ENCODE measurements at regions not wholly inside any gene's neighbourhood (a gene's known extent, or its start where the extent isn't known, plus 50 kb on each side); places are given as distances from the start of the nearest gene placed in this dataset.

- no peak for DNase-seq (ENCODE audit: low read depth, low spot score)
Observed at GRCh38 chr6:22807261-22807660, 237.9 kb downstream of the HDGFL1 start.

GRCh38 chr6:22807818-22808217 lies 238.5 kb downstream of the HDGFL1 start:
- DNase-seq (ENCODE audit: low read depth, low spot score), result no peak

DNA sequence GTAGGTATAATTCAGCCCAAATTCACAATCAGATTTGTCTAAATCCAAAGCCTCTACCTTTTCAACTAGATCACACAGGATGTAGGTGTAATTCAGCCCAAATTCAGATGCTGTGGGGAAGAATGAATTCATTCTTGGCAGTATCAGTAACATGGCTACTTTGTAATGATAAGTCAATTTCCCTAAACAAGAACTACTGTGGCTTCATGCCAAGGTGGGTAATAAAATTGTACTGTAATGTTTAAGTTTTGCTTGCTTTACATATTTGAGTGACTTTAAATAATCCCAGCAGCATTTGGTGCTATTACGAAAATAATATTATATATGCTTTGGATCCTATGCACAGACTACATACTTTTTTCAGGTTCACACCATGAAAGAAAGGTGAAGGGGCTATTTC lies 239.1 kb downstream of the HDGFL1 start:
- no peak for DNase-seq (ENCODE audit: low read depth, low spot score)

GRCh38 chr6:22809370-22809769 lies 240.0 kb downstream of the HDGFL1 start:
- no peak for DNase-seq (ENCODE audit: low read depth, low spot score)

GRCh38 chr6:22819209-22819608 lies 249.8 kb downstream of the HDGFL1 start:
- no peak for DNase-seq (ENCODE audit: low read depth, low spot score)

DNA sequence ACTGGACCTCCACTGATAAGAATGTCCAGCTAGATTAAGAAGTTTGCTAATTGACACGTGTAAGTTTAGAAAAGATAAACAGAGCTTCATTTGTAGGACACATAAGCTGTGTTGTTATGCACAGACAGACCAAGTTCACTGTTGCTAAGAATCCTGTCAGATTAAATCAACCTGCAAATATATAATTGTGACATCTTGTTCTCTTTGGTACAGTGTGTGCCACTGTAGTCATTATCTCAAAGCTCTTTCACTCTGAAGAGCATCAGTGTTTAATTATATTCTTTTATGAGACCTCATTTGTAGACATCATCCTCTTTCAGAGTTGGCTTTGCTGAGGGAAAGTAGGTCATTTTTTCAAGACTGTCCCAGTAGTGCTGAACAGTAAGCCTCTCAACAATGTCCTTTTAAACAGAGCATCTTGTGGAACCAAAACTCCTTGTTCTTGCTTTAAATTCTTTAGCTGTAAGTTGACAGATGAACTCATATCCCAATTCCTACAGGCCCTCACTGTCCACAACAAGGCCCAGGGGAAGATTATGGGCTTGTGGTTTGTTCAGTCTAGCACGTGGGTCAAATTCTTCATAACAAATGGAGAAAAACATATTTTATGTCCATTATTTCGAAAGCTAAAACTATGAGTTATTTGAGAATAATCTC lies 252.4 kb downstream of the HDGFL1 start:
- DNase-seq (ENCODE audit: low read depth, low spot score), result no peak

- no peak for DNase-seq (ENCODE audit: low read depth, low spot score)
Observed at GRCh38 chr6:22825210-22825609, 255.8 kb downstream of the HDGFL1 start.

DNA sequence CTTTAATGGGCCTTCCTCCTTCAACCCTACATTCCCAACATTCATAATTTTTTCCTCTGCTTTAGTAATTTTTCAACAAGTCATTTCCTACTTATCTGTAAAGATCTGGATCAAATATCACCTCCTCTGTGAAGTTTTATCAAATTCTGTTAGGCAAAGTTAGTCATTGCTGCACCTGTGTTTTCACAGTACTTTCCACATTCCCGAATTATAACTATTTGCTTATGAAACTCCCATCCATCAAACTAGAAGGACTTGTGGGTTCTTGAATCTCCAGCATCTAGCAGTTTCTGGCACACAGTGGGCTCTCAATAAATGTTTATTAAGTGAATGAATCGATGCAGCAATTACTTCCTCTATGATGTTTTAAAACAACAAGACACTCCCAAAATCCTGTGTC lies 257.6 kb downstream of the HDGFL1 start:
- no peak for DNase-seq (ENCODE audit: low read depth, low spot score)

DNA sequence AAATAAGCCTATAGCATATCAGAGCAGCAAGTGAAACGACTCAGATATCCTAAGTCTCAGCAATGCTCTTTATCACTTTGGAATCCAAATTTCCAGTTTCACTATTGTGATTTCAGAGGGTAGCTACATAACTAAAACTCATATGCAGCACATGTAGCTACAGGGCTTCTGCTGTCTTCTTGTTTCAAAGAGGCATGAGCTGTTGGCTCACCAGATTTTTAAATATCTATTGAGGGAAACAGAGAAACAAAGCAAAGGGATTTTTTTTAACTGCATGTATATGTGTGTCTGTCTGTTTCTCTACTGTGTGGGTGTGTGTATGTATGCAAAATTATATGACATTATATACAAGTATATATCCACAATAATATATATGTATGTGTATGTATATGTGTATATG lies 258.4 kb downstream of the HDGFL1 start:
- no peak for DNase-seq (ENCODE audit: low read depth, low spot score)

DNA sequence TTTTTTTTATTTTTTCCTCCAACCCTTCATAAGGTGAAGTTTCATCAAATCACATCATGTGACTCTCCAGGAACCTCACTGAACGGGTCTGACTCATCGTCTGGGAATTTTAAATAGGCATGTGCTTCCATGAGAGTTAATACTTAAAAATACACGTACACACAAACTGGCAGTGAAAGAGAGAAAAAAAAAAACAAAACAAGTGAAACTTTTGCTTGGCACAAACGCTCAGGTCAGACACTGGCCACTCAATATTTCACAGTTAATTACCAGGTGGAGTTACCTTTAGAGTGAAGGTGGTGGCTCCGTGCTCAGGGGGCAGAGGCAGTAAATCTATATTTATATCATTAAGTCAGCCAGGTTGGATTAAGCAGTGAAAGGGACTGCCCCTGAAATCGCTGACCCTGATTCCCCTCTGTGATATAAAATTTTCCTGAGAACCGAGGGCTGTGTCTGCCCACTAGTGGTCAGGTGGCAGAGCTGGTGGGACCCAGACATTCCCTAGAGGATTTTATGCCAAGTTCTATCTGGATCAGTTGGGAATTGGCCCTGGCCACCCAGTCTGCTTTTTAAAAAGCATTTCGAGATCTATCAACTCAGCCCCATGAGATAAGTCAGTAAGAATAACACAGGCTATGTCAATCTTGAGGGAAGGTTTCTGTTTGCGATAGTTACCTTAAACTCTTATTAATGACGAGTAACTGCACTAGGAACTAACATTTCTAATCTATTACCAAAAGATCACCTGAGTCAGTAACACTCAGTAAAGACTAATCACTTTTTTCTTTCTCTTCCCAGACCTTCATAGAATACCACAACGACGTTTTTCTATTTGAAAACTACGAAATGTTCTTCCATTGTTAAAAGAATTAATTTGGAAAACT lies 259.1 kb downstream of the HDGFL1 start:
- peak; percentile 69 for DNase-seq (ENCODE audit: low read depth, low spot score)

GRCh38 chr6:22829070-22829469 lies 259.7 kb downstream of the HDGFL1 start:
- no peak for DNase-seq (ENCODE audit: low read depth, low spot score)

DNA sequence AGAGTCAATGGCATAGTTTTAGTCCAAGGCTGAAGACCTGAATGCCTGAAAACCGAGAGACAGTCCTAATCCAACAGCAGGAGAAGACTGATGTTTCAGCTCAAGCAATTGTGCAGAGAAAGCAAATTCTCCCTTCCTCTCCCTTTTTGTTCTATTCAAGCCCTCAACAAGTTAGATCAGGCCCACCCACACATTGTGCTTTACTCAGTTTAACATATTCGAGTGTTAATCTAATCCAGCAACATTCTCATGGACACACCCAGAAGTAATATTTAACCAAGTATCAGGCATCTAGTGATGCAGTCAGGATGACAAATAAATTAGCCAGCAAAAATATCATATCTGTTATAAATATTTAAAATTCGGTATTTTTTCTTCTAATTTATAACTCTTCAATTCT lies 261.1 kb downstream of the HDGFL1 start:
- DNase-seq (ENCODE audit: low read depth, low spot score), result no peak

- DNase-seq (ENCODE audit: low read depth, low spot score), result no peak
Observed at GRCh38 chr6:22833191-22833590, 263.8 kb downstream of the HDGFL1 start.

GRCh38 chr6:22838345-22838744 lies 269.0 kb downstream of the HDGFL1 start:
- DNase-seq (ENCODE audit: low read depth, low spot score), result no peak

GRCh38 chr6:22845467-22845866 lies 276.1 kb downstream of the HDGFL1 start:
- no peak for DNase-seq (ENCODE audit: low read depth, low spot score)

- DNase-seq (ENCODE audit: low read depth, low spot score), result peak; percentile 84
Observed at GRCh38 chr6:22848121-22848520, 278.8 kb downstream of the HDGFL1 start.

DNA sequence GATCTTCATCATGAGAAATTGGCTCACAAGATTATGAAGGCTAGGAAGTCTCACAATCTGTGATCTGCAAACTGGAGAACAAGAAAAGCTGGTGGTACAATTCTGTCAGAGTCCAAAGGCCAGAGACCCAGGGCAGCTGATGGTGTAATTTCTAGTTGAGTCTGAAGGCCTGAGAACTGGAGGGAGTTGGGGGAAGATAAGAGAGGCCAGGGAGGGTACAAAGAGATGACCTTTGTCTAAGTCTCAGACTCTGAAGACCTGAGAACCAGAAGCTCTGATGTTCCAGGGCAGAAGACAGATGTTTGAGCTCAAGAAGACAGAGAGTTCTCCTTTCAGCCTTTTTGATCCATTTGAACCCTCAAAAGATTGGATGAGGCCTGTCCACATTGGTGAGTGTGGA lies 280.6 kb downstream of the HDGFL1 start:
- no peak for DNase-seq (ENCODE audit: low read depth, low spot score)

GRCh38 chr6:22852101-22852500 lies 282.7 kb downstream of the HDGFL1 start:
- DNase-seq (ENCODE audit: low read depth, low spot score), result no peak

- no peak for DNase-seq (ENCODE audit: low read depth, low spot score)
Observed at GRCh38 chr6:22873513-22874136, 304.3 kb downstream of the HDGFL1 start.

- DNase-seq (ENCODE audit: low read depth, low spot score), result no peak
Observed at GRCh38 chr6:22875845-22876244, 306.5 kb downstream of the HDGFL1 start.

DNA sequence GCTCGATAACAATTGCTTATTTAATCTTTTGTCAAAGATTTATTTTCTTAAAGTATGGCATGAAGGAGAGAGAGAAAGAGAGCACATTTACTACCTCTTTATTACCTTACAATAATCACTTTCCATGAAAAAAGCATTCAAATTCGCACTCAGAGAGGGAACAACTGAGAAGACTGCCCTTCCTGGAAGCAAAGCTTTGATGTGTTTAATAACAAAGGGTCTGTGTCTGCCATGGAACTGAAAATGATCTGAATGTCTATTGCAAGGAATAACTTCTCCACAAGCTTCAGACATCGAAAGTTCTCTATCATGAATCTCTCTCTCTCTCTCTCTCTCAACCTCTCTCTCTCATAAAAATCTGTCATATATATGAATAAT lies 308.9 kb downstream of the HDGFL1 start:
- no peak for DNase-seq (ENCODE audit: low read depth, low spot score)

DNA sequence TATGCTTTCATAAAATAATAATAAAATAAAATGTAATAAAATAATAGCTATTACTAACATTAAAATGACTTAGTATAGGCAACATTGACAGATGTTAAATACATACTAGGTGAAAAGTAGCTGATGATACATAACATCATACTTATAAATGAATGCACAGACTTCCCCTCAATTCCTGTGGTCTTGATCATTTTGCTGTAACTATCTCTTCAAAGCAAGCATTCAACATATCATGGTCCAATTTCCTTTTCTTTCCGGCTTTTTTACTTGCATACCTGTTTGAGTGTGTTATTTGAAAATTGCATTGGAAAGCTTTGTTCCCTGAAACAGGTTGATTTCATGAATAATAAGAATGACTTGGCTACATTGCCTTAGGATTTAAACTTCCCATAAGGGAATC lies 309.3 kb downstream of the HDGFL1 start:
- no peak for DNase-seq (ENCODE audit: low read depth, low spot score)
